Endothelial cell (in vitro differentiated cells): ENCODE measurements at regions not wholly inside any gene's neighbourhood (a gene's known extent, or its start where the extent isn't known, plus 50 kb on each side); places are given as distances from the start of the nearest gene placed in this dataset.

Experiments used
- DNase-seq: peaks from one replicate; pipeline ENCODE4 v3.0.0; 2021; ENCODE audit warnings: low spot score
- H3K27ac Mint-ChIP-seq: one replicate; pipeline ENCODE4 v1.8.0; 2021; ENCODE audit warnings: mixed read lengths, inconsistent platforms; ENCODE audit not compliant: unreplicated experiment
- H3K27me3 Mint-ChIP-seq: one replicate; pipeline ENCODE4 v1.8.0; 2021; ENCODE audit warnings: mild to moderate bottlenecking, moderate library complexity, mixed read lengths, inconsistent platforms; ENCODE audit not compliant: unreplicated experiment
- H3K36me3 Mint-ChIP-seq: one replicate; pipeline ENCODE4 v1.8.0; 2021; ENCODE audit warnings: mild to moderate bottlenecking, low read depth, mixed read lengths, inconsistent platforms; ENCODE audit not compliant: unreplicated experiment
- H3K4me1 Mint-ChIP-seq: one replicate; pipeline ENCODE4 v1.8.0; 2021; ENCODE audit warnings: mild to moderate bottlenecking, mixed read lengths, inconsistent platforms; ENCODE audit not compliant: unreplicated experiment
- H3K4me3 Mint-ChIP-seq: one replicate; pipeline ENCODE4 v1.8.0; 2021; ENCODE audit warnings: mild to moderate bottlenecking, mixed read lengths, inconsistent platforms; ENCODE audit not compliant: unreplicated experiment
- H3K9me3 Mint-ChIP-seq: one replicate; pipeline ENCODE4 v1.8.0; 2021; ENCODE audit warnings: mixed read lengths, inconsistent platforms; ENCODE audit not compliant: unreplicated experiment
- TF ChIP-seq, protein P1 (sequence below): fragments of 200-600 bp; sonication (generic); IDR thresholded peaks from one replicate; pipeline ENCODE4 v1.5.0; 2021; ENCODE audit warnings: antibody characterized with exemption; ENCODE audit not compliant: unreplicated experiment

DNA sequence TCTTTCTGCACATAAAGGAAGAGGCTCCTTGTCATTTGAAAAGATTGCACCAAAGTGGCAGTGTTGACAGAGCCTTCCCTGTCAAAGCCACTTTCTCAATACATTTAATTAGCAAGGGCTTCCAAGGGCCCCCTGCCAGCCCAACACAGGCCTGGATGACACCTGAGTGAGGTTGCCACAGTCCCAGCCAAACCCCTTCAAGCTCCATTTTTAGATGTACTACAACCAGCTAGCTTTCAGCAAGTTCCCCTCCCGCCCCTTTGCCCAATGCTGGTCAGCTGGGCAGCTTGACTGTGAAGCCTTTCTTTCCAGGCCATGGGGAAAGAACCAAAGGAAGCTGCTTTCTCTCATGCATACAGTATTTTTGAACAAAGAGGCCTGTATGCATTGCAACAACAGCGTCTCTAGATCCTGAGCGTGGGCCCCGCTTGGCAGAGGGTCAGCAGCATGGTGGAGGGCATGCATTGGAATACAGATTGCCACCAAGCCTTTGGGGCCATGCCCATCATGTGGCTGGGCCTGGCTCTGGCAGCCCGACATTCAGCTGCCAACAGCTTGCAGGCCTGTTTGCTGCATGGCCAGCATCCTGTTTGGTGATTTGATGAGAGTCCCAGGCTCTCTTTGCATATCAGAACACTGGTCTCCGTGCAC is 261.1 kb upstream of the GATB start:
- H3K4me1 Mint-ChIP-seq = no peaks in the 10 kb centered on the region
- DNase-seq = no peak
- no peak overlapping the region for H3K4me3 Mint-ChIP-seq
- no peak overlapping the region for H3K27ac Mint-ChIP-seq
- H3K36me3 Mint-ChIP-seq = no peaks in the 10 kb centered on the region
- no peaks in the 10 kb centered on the region for H3K9me3 Mint-ChIP-seq
- no peaks in the 10 kb centered on the region for H3K27me3 Mint-ChIP-seq
- TF ChIP-seq, protein P1, sequence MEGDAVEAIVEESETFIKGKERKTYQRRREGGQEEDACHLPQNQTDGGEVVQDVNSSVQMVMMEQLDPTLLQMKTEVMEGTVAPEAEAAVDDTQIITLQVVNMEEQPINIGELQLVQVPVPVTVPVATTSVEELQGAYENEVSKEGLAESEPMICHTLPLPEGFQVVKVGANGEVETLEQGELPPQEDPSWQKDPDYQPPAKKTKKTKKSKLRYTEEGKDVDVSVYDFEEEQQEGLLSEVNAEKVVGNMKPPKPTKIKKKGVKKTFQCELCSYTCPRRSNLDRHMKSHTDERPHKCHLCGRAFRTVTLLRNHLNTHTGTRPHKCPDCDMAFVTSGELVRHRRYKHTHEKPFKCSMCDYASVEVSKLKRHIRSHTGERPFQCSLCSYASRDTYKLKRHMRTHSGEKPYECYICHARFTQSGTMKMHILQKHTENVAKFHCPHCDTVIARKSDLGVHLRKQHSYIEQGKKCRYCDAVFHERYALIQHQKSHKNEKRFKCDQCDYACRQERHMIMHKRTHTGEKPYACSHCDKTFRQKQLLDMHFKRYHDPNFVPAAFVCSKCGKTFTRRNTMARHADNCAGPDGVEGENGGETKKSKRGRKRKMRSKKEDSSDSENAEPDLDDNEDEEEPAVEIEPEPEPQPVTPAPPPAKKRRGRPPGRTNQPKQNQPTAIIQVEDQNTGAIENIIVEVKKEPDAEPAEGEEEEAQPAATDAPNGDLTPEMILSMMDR = no peak

DNA sequence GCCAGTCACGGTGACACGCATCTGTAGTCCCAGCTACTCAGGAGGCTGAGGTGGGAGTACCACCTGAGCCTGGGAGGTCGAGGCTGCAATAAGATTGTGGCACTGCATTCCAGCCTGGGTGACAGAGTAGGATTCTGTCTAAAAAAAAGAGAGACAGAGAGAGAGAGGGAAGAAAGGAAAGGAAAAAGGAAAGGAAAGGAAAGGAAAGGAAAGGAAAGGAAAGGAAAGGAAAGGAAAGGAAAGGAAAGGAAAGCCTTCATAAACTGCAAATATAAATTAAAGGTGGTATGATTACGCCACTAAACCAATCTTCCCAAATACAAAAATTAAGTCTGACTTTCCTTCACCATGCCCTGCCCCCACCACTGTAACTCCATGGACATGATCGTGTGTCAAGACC is 259.3 kb upstream of the GATB start:
- Mint-ChIP-seq H3K27ac (no peak overlapping the region), H3K4me1 (no peaks in the 10 kb centered on the region), H3K36me3 (no peaks in the 10 kb centered on the region), H3K4me3 (no peak overlapping the region), H3K9me3 (no peaks in the 10 kb centered on the region), H3K27me3 (peaks cover 2% of the 10 kb centered on the region)
- TF ChIP-seq, protein P1 = no peak
- no peak for DNase-seq

DNA sequence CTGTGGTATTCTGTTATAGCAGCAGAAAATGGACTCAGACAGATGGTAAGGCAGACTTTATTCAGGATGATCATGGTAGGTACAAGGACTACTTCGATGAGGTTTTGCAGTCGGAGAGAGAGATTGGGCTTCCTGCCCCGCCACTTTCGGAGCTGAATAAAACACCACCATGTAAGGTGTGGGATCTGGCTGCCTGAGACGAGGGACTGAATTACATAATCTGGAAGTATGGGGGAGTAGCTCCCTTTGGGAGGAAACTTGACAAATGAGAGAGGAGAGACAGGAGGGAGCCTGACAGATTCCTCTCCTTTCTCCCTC is 255.5 kb upstream of the GATB start:
- Mint-ChIP-seq H3K9me3 (no peaks in the 10 kb centered on the region), H3K36me3 (no peaks in the 10 kb centered on the region), H3K4me1 (peaks cover 2% of the 10 kb centered on the region), H3K27me3 (peaks cover 2% of the 10 kb centered on the region), H3K27ac (no peak overlapping the region), H3K4me3 (no peak overlapping the region)
- TF ChIP-seq, protein P1 = no peak
- no peak for DNase-seq

DNA sequence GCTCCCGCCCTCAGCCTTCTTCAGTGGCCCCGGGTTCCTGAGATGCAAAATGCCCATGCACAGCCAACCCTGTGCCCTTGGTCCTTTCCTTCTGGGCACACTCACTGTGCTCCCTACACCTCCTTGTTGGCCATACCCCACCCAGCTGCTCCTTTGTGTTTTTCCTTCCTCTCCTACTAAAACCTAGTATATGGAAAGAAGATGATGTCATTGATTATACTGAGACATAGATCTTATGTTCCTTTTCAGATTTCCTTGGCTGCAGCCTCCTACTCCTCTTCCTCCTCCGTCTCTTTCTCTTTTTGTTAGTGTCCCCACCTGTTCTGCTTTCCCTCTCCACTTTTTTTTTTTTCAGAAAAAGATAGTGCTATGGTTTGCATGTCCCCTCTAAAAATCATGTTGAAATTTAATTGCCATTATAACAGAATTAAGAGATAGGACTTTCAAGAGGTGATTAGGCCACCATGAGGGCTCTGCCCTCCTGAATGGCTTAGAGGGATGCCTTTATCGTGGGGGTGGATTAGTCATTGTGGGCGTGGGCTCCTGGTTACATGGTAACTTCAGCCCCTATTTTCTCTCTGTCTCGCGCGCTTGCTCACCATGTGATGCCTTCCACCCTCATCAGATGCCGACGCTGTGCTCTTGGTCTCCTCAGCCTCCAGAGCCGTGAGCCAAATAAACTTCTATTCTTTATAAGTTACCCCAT is 254.9 kb upstream of the GATB start:
- DNase-seq = no peak
- H3K9me3 Mint-ChIP-seq = no peaks in the 10 kb centered on the region
- H3K27ac Mint-ChIP-seq = no peak overlapping the region
- TF ChIP-seq, protein P1 = no peak
- no peak overlapping the region for H3K4me3 Mint-ChIP-seq
- H3K36me3 Mint-ChIP-seq = no peaks in the 10 kb centered on the region
- H3K27me3 Mint-ChIP-seq = peaks cover 2% of the 10 kb centered on the region
- peaks cover 6% of the 10 kb centered on the region for H3K4me1 Mint-ChIP-seq

DNA sequence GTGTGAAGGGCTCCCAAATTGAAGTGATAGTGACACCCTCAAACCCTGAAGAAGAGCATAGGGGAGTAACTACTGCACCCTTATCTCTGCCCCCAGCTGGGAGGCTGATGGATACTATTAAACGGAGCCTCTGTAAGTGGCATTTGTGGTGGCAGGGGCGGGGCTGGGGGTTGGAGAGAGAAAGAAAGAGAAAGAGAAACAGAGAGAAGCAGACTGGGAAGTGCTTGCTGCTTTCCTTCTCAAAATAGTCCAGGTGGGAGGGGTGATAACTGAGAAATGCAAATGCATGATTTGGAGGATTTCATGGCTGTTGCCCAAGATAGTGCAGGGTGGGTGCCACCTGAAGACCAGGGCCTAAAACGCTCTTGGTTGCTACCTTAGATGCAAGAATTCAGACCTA is 253.5 kb upstream of the GATB start:
- no peak overlapping the region for H3K27ac Mint-ChIP-seq
- H3K9me3 Mint-ChIP-seq = no peaks in the 10 kb centered on the region
- no peak for DNase-seq
- no peak overlapping the region for H3K4me3 Mint-ChIP-seq
- TF ChIP-seq, protein P1 = no peak
- H3K27me3 Mint-ChIP-seq = peaks cover 2% of the 10 kb centered on the region
- H3K36me3 Mint-ChIP-seq = no peaks in the 10 kb centered on the region
- peaks cover 20% of the 10 kb centered on the region for H3K4me1 Mint-ChIP-seq
